ENCODE measurements at regions not wholly inside any gene's neighbourhood (a gene's known extent, or its start where the extent isn't known, plus 50 kb on each side); places are given as distances from the start of the nearest gene placed in this dataset.
"Not testable (repeated sequence)": the region's sequence is repeated elsewhere in the genome, so short reads cannot be mapped to it uniquely, and the experiment has no call there.

DNA sequence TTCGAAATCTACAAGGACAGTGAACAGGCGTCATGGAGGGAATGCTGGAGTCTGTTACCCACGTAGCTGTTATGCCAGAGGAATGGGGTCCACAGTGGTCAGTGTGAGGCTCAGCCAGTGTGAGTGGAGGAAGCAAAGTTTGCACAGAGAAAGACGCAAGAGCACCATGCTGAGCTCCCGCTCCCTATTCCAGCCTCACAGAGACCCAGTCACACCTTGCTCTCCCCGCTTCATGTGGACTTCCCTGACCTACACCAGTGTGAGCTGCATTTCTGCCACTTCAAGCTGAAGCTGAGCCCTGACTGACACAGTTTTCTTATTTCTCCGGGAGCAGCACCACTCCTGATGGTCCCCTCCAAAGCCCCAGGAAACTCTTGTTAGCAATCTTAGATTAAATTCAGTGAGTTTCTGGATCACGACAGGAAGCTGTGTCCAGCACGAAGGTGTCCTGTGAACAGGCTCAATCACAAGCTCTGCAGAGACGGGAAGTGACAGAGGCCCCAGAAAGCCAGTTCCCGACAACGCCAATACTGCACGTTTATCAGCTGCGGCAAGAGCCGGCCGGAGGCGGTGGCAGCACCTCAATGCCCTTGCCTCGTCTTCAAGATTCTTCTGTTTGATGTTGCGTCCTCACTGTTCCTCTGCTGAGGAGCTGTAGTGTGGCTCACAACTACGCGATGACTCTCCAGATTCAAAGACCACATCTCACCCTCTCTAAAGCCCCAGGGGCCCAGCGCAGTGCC lies 356.7 kb downstream of the ADGRD1 start:
- H2AFZ ChIP-seq (ENCODE audit: low read length); H3K9ac ChIP-seq (replicated peaks in 1 of 4; ENCODE audit: extremely low read depth in 1 of 4, low read depth in 3 of 4, low read length in 3 of 4); H3K27me3 ChIP-seq (replicated peaks in 1 of 4; ENCODE audit: control insufficient read depth in 3 of 4, extremely low read depth in 1 of 4, insufficient read depth in 3 of 4, low read length in 3 of 4); H3K36me3 ChIP-seq (ENCODE audit: control insufficient read depth in 2 of 4, insufficient read depth in 4 of 4, low read length in 3 of 4); H3K79me1 ChIP-seq (ENCODE audit: low read depth, low read length); H4K20me1 ChIP-seq (replicated peaks in 1 of 2; ENCODE audit: control insufficient read depth in 1 of 2, insufficient read depth in 2 of 2, low read length in 2 of 2); H4K5ac ChIP-seq (ENCODE audit: insufficient read length, low read depth, low read length); H3K23ac ChIP-seq (ENCODE audit: insufficient read length); H3K4me3 ChIP-seq (ENCODE audit: extremely low read depth in 1 of 4, insufficient read depth in 2 of 4, low read depth in 3 of 4, low read length in 4 of 4); H2BK20ac ChIP-seq (ENCODE audit: low read length); H3K56ac ChIP-seq (replicated peaks; ENCODE audit: insufficient read length, low read depth, low read length); H2BK15ac ChIP-seq (ENCODE audit: low read length); H3K79me2 ChIP-seq (ENCODE audit: control insufficient read depth in 1 of 2, insufficient read depth in 2 of 2, low read length in 2 of 2); H4K8ac ChIP-seq (ENCODE audit: extremely low read depth, insufficient read depth, low read length); H3K9me3 ChIP-seq (ENCODE audit: insufficient read depth in 2 of 2, low read depth in 1 of 2, low read length in 1 of 2); H2BK120ac ChIP-seq (replicated peaks; ENCODE audit: low read depth, low read length); H4K91ac ChIP-seq (replicated peaks; ENCODE audit: insufficient read length, low read length); H2BK12ac ChIP-seq (ENCODE audit: low read depth, low read length); H2AK5ac ChIP-seq (ENCODE audit: low read depth, low read length); H2BK5ac ChIP-seq (ENCODE audit: low read depth, low read length); H3K4ac ChIP-seq (replicated peaks; ENCODE audit: insufficient read length, low read depth, low read length); H3K18ac ChIP-seq (ENCODE audit: extremely low read depth, low read length); H3K4me2 ChIP-seq (ENCODE audit: insufficient read depth in 1 of 2, low read depth in 2 of 2, low read length in 2 of 2); H3K27ac ChIP-seq (ENCODE audit: low read depth, low read length); DNase-seq (ENCODE audit: low read depth in 1 of 2, low spot score in 2 of 2); H3K23me2 ChIP-seq (ENCODE audit: low read depth, low read length); H3K14ac ChIP-seq (ENCODE audit: insufficient read length); FAIRE-seq: not testable (repeated sequence)
- POLR2A ChIA-PET (ENCODE audit: partially characterized antibody): interaction anchor here (1.3 kb wide), 1 partner anchor 325 kb away, joined by 3 read pairs; no protein-coding TSS in a partner anchor
- peaks cover 0 to 13% (median 5%) of the 10 kb centered on the region in 4 experiments; a peak in 5 of 7 replicates for H3K4me1 ChIP-seq (replicated peaks in 1 of 4; ENCODE audit: control insufficient read depth in 3 of 4, insufficient read depth in 4 of 4, low read length in 3 of 4)
- CTCF ChIA-PET (ENCODE audit: partially characterized antibody): interaction anchor here (1.1 kb wide), 1 partner anchor 141 kb away, joined by 3 read pairs; no protein-coding TSS in a partner anchor
- WGBS, 2 experiments (ENCODE audit: extremely low coverage in 1 of 2, insufficient coverage in 1 of 2, insufficient read length in 1 of 2, insufficient replicate concordance in 2 of 2, low coverage in 1 of 2, low lambda C conversion rate in 2 of 2, missing lambda C conversion rate in 1 of 2): 87% methylated on average over 18 of the region's 22 CpGs; no CpG with 5 or more reads in 1 of the 2 experiments

All from H1 (cell line).